ENCODE measurements at regions not wholly inside any gene's neighbourhood (a gene's known extent, or its start where the extent isn't known, plus 50 kb on each side); places are given as distances from the start of the nearest gene placed in this dataset.

GRCh38 chr9:103981912-103982311 is 112.2 kb upstream of the SMC2 start:
- Histone ChIP-seq H3K79me1 (ENCODE audit: low read depth, low read length) (no peaks in the 10 kb centered on the region), H3K27me3 (ENCODE audit: control insufficient read depth in 3 of 3, insufficient read depth in 3 of 3, low read depth in 1 of 3, low read length in 3 of 3) (no peaks in the 10 kb centered on the region), H3K4ac (ENCODE audit: low read length) (no peak overlapping the region), H3K4me3 (ENCODE audit: low read length in 2 of 2) (no peak overlapping the region), H4K8ac (ENCODE audit: low read depth, low read length) (no peak overlapping the region), H3K9me3 (replicated peaks in 1 of 2; ENCODE audit: control insufficient read depth in 2 of 2, insufficient read depth in 1 of 2, low read depth in 1 of 2, low read length in 2 of 2) (no peaks in the 10 kb centered on the region), H2BK15ac (ENCODE audit: low read length) (no peak overlapping the region), H3K23ac (ENCODE audit: low read depth, low read length, poor library complexity) (no peak overlapping the region), H3K4me1 (ENCODE audit: control insufficient read depth in 2 of 2, insufficient read depth in 1 of 2, low read depth in 1 of 2, low read length in 2 of 2) (no peaks in the 10 kb centered on the region), H2BK5ac (ENCODE audit: low read length) (no peak overlapping the region), H2BK120ac (ENCODE audit: low read depth, low read length) (no peak overlapping the region), H3K14ac (ENCODE audit: low read length) (no peak overlapping the region), H2AK5ac (ENCODE audit: low read depth, low read length) (no peak overlapping the region), H3K36me3 (replicated peaks in 1 of 2; ENCODE audit: control insufficient read depth in 2 of 2, insufficient read depth in 2 of 2, low read length in 2 of 2) (no peaks in the 10 kb centered on the region), H2BK12ac (ENCODE audit: low read length) (no peak overlapping the region), H3K4me2 (ENCODE audit: insufficient read depth, low read length, poor library complexity, severe bottlenecking) (no peak overlapping the region), H3K27ac (replicated peaks; ENCODE audit: low read length) (no peak overlapping the region), H3K18ac (ENCODE audit: low read length) (no peak overlapping the region), H2AFZ (ENCODE audit: low read length) (no peak overlapping the region), H4K91ac (ENCODE audit: low read depth, low read length, poor library complexity) (no peak overlapping the region), H3K9ac (ENCODE audit: low read depth, low read length, poor library complexity) (no peak overlapping the region)
- WGBS, 2 donors (ENCODE audit: extremely low coverage in 2 of 2, insufficient read length in 2 of 2, insufficient replicate concordance in 1 of 2): no CpG with 5 or more reads among the region's 2 CpGs
- DNase-seq (ENCODE audit: low spot score): no peak

GRCh38 chr9:103985077-103985476 is 109.0 kb upstream of the SMC2 start:
- H3K27ac ChIP-seq (replicated peaks; ENCODE audit: low read length): no peak overlapping the region
- no CpG with 5 or more reads among the region's 1 CpG for WGBS, 2 donors (ENCODE audit: extremely low coverage in 2 of 2, insufficient read length in 2 of 2, insufficient replicate concordance in 1 of 2)
- H3K4me3 ChIP-seq (ENCODE audit: low read length in 2 of 2): no peak overlapping the region
- H3K9me3 ChIP-seq (replicated peaks in 1 of 2; ENCODE audit: control insufficient read depth in 2 of 2, insufficient read depth in 1 of 2, low read depth in 1 of 2, low read length in 2 of 2): no peaks in the 10 kb centered on the region
- H2AK5ac ChIP-seq (ENCODE audit: low read depth, low read length): no peak overlapping the region
- H3K4me2 ChIP-seq (ENCODE audit: insufficient read depth, low read length, poor library complexity, severe bottlenecking): no peak overlapping the region
- no peak overlapping the region for H4K8ac ChIP-seq (ENCODE audit: low read depth, low read length)
- no peak overlapping the region for H3K23ac ChIP-seq (ENCODE audit: low read depth, low read length, poor library complexity)
- H4K91ac ChIP-seq (ENCODE audit: low read depth, low read length, poor library complexity): no peak overlapping the region
- H3K14ac ChIP-seq (ENCODE audit: low read length): no peak overlapping the region
- H2BK120ac ChIP-seq (ENCODE audit: low read depth, low read length): no peak overlapping the region
- H3K27me3 ChIP-seq (ENCODE audit: control insufficient read depth in 3 of 3, insufficient read depth in 3 of 3, low read depth in 1 of 3, low read length in 3 of 3): no peaks in the 10 kb centered on the region
- no peaks in the 10 kb centered on the region for H3K79me1 ChIP-seq (ENCODE audit: low read depth, low read length)
- no peaks in the 10 kb centered on the region for H3K4me1 ChIP-seq (ENCODE audit: control insufficient read depth in 2 of 2, insufficient read depth in 1 of 2, low read depth in 1 of 2, low read length in 2 of 2)
- H3K9ac ChIP-seq (ENCODE audit: low read depth, low read length, poor library complexity): no peak overlapping the region
- H2BK15ac ChIP-seq (ENCODE audit: low read length): no peak overlapping the region
- no peak overlapping the region for H3K4ac ChIP-seq (ENCODE audit: low read length)
- no peak overlapping the region for H2BK5ac ChIP-seq (ENCODE audit: low read length)
- no peak for DNase-seq (ENCODE audit: low spot score)
- H2AFZ ChIP-seq (ENCODE audit: low read length): no peak overlapping the region
- H3K36me3 ChIP-seq (replicated peaks in 1 of 2; ENCODE audit: control insufficient read depth in 2 of 2, insufficient read depth in 2 of 2, low read length in 2 of 2): no peaks in the 10 kb centered on the region
- H3K18ac ChIP-seq (ENCODE audit: low read length): no peak overlapping the region
- no peak overlapping the region for H2BK12ac ChIP-seq (ENCODE audit: low read length)

GRCh38 chr9:103988821-103989220 is 105.3 kb upstream of the SMC2 start:
- Histone ChIP-seq H3K27ac (replicated peaks; ENCODE audit: low read length) (no peak overlapping the region), H2BK120ac (ENCODE audit: low read depth, low read length) (no peak overlapping the region), H4K91ac (ENCODE audit: low read depth, low read length, poor library complexity) (no peak overlapping the region), H3K4me2 (ENCODE audit: insufficient read depth, low read length, poor library complexity, severe bottlenecking) (no peak overlapping the region), H2AK5ac (ENCODE audit: low read depth, low read length) (no peak overlapping the region), H3K18ac (ENCODE audit: low read length) (no peak overlapping the region), H2BK5ac (ENCODE audit: low read length) (no peak overlapping the region), H3K27me3 (ENCODE audit: control insufficient read depth in 3 of 3, insufficient read depth in 3 of 3, low read depth in 1 of 3, low read length in 3 of 3) (no peaks in the 10 kb centered on the region), H3K4ac (ENCODE audit: low read length) (no peak overlapping the region), H3K23ac (ENCODE audit: low read depth, low read length, poor library complexity) (no peak overlapping the region), H3K36me3 (replicated peaks in 1 of 2; ENCODE audit: control insufficient read depth in 2 of 2, insufficient read depth in 2 of 2, low read length in 2 of 2) (no peaks in the 10 kb centered on the region), H2AFZ (ENCODE audit: low read length) (no peak overlapping the region), H3K4me1 (ENCODE audit: control insufficient read depth in 2 of 2, insufficient read depth in 1 of 2, low read depth in 1 of 2, low read length in 2 of 2) (peaks cover 0 to 2% of the 10 kb centered on the region in 2 donors), H4K8ac (ENCODE audit: low read depth, low read length) (no peak overlapping the region), H3K14ac (ENCODE audit: low read length) (no peak overlapping the region), H3K9ac (ENCODE audit: low read depth, low read length, poor library complexity) (no peak overlapping the region), H3K79me1 (ENCODE audit: low read depth, low read length) (no peaks in the 10 kb centered on the region), H2BK12ac (ENCODE audit: low read length) (no peak overlapping the region), H2BK15ac (ENCODE audit: low read length) (no peak overlapping the region), H3K4me3 (ENCODE audit: low read length in 2 of 2) (no peak overlapping the region), H3K9me3 (replicated peaks in 1 of 2; ENCODE audit: control insufficient read depth in 2 of 2, insufficient read depth in 1 of 2, low read depth in 1 of 2, low read length in 2 of 2) (no peaks in the 10 kb centered on the region)
- no peak for DNase-seq (ENCODE audit: low spot score)
- WGBS, 2 donors (ENCODE audit: extremely low coverage in 2 of 2, insufficient read length in 2 of 2, insufficient replicate concordance in 1 of 2): no CpG with 5 or more reads among the region's 2 CpGs

- Histone ChIP-seq H2BK120ac (ENCODE audit: low read depth, low read length) (no peak overlapping the region), H4K91ac (ENCODE audit: low read depth, low read length, poor library complexity) (no peak overlapping the region), H2AK5ac (ENCODE audit: low read depth, low read length) (no peak overlapping the region), H3K36me3 (replicated peaks in 1 of 2; ENCODE audit: control insufficient read depth in 2 of 2, insufficient read depth in 2 of 2, low read length in 2 of 2) (no peaks in the 10 kb centered on the region), H2BK12ac (ENCODE audit: low read length) (no peak overlapping the region), H3K18ac (ENCODE audit: low read length) (no peak overlapping the region), H3K79me1 (ENCODE audit: low read depth, low read length) (no peaks in the 10 kb centered on the region), H3K9me3 (replicated peaks in 1 of 2; ENCODE audit: control insufficient read depth in 2 of 2, insufficient read depth in 1 of 2, low read depth in 1 of 2, low read length in 2 of 2) (no peaks in the 10 kb centered on the region), H3K4me2 (ENCODE audit: insufficient read depth, low read length, poor library complexity, severe bottlenecking) (no peak overlapping the region), H3K14ac (ENCODE audit: low read length) (no peak overlapping the region), H2AFZ (ENCODE audit: low read length) (no peak overlapping the region), H3K23ac (ENCODE audit: low read depth, low read length, poor library complexity) (no peak overlapping the region), H2BK15ac (ENCODE audit: low read length) (no peak overlapping the region), H3K4me3 (ENCODE audit: low read length in 2 of 2) (no peak overlapping the region), H3K9ac (ENCODE audit: low read depth, low read length, poor library complexity) (no peak overlapping the region), H2BK5ac (ENCODE audit: low read length) (no peak overlapping the region), H3K4ac (ENCODE audit: low read length) (no peak overlapping the region), H3K4me1 (ENCODE audit: control insufficient read depth in 2 of 2, insufficient read depth in 1 of 2, low read depth in 1 of 2, low read length in 2 of 2) (peaks cover 0 to 2% of the 10 kb centered on the region in 2 donors), H4K8ac (ENCODE audit: low read depth, low read length) (no peak overlapping the region), H3K27me3 (ENCODE audit: control insufficient read depth in 3 of 3, insufficient read depth in 3 of 3, low read depth in 1 of 3, low read length in 3 of 3) (no peaks in the 10 kb centered on the region), H3K27ac (replicated peaks; ENCODE audit: low read length) (no peak overlapping the region)
- WGBS, 2 donors (ENCODE audit: extremely low coverage in 2 of 2, insufficient read length in 2 of 2, insufficient replicate concordance in 1 of 2): no CpG with 5 or more reads among the region's 2 CpGs
- no peak for DNase-seq (ENCODE audit: low spot score)
Observed at GRCh38 chr9:103990311-103990710, 103.8 kb upstream of the SMC2 start.
